ENCODE measurements at regions not wholly inside any gene's neighbourhood (a gene's known extent, or its start where the extent isn't known, plus 50 kb on each side); places are given as distances from the start of the nearest gene placed in this dataset.

DNA sequence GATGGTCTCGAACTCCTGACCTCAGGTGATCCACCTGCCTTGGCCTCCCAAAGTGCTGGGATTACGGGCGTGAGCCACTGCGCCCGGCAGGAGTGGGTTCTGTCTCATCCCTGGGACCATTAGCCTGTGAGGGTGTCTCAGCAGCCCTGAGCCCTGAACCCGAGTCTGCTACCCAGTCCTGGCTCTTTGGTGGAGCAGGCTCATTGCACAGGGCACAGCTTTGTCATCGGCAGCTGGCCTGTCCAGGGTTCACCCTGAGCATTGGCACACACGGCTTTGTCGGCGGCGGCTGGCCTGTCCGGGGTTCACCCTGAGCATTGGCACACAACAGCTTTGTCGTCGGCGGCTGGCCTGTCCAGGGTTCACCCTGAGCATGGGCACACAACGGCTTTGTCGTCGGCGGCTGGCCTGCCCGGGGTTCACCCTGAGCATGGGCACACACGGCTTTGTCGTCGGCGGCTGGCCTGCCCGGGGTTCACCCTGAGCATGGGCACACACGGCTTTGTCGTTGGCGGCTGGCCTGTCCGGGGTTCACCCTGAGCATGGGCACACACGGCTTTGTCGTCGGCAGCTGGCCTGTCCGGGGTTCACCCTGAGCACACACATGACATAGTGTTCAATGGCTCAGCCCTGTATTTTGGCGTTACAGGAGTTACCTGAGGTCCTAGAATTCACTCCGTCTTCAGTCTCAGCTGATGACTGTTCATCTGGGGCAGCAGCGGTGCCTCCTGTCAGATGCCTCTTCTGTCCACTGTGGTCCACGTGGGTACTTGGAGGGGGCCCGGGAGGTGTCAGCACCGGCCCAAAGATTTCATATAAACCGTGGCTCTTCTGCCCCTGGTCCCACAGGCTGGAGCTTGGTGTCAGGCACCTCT is 1082.5 kb downstream of the BRD1 start:
- DNase-seq = no peak

GRCh38 chr22:48744283-48744641 is 1083.4 kb downstream of the BRD1 start:
- no peak for DNase-seq

- DNase-seq = no peak
Measured at GRCh38 chr22:48743601-48744282, 1083.9 kb downstream of the BRD1 start.

- no peak for DNase-seq
Measured at GRCh38 chr22:48742556-48743343, 1084.9 kb downstream of the BRD1 start.

- no peak for DNase-seq
Measured at GRCh38 chr22:48742191-48742555, 1085.5 kb downstream of the BRD1 start.

GRCh38 chr22:48741540-48741939 is 1086.1 kb downstream of the BRD1 start:
- DNase-seq = no peak

DNA sequence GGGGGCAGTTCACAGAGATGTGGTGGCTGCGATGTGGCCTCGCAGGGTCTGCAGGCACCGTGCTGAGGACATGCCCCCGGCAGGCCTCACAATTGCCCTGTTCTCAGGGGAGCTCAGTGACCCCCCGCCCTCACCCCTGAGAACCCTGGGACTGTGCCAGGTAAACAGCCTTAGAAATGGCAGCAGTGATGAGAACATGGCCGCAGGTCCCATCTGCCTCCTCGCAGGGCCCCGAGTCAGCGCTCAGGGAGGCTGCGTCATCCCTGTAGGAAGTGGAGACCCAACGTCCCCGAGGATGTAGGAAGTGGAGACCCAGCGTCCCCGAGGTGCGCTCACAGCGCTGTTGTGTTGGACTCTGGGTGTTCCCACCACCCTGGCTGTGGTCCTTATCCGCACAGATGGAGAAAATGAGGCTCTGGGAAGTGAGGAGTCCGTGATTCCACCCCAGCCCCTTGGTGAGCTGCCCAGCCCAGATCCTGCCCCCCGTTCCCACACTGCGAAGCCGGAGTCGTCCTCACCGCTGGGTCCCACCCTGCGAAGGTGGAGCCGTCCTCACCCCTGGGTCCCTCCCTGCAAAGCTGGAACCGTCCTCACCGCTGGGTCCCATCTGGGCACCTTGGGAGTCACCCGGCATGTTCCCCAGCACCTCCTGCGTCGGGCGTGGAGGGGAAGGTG is 1086.8 kb downstream of the BRD1 start:
- no peak for DNase-seq

DNA sequence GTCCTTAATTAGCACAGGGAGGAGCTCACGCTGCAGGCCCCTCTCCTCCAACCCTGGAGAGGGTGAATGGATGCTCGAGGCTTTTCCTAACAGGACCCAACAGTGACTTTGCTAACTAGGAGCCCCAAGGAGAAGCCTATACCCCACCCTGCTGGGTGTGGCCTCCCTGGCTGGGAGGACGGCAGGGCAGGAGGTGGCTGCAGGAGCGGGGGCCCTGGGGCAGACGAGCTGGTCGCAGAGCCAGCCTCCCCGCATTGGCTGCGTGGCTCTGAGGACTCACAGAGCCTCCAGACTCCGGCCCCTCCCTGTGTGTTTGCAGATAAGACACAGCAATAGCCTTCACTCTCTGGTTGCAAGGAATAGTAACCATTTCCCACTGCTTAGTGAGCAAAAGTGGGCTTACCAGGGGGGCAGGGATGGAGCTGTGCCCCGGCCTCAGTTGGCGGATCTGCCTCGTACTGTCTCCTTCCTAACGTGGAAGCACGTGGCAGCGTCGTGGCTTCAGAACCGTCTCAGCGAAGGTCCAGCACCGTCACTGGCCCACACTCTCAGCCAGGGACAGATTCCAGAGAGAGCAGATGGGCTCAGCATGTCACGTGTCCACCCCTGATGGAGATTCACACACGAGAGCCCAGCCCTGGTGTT is 1087.5 kb downstream of the BRD1 start:
- no peak for DNase-seq

DNA sequence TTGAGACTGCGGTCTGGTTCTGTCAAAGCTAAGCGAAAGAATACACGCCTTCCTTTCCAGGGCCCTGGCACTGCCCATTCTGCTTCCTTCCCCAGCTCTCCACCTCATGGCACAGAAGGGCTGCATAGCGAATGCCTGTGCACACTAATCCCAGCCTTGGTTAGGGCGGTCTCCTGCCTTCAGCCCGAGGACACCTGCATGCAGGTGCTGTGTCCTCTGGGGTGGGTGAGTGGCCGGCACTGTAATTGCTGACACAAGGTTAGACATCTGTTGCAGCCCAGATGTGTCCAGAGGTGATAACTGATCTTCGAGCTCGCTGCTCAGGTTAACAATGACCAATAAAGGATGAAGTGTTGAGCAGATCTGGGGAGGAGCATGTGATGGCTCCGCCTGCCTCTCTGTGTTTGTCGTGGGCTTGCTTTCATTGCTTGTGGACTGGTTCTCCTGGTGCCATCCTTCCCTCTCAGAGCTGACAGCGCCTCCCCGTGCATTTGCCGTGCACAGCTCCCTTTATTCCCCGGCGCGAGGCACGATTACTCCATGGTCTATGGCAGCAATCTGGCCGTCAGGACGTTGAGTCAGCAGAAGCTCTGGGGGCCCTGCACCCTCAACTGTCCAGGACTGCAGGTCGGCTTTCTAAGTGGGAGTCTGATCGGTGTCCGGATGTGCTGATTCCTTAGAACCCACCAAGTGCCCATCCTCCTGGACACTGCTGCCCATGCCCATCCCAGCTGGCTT is 1088.2 kb downstream of the BRD1 start:
- no peak for DNase-seq

- DNase-seq = no peak
Measured at GRCh38 chr22:48738204-48738980, 1089.3 kb downstream of the BRD1 start.

- DNase-seq = no peak
Measured at GRCh38 chr22:48737461-48738203, 1090.0 kb downstream of the BRD1 start.

GRCh38 chr22:48736593-48737460 is 1090.8 kb downstream of the BRD1 start:
- no peak for DNase-seq

DNA sequence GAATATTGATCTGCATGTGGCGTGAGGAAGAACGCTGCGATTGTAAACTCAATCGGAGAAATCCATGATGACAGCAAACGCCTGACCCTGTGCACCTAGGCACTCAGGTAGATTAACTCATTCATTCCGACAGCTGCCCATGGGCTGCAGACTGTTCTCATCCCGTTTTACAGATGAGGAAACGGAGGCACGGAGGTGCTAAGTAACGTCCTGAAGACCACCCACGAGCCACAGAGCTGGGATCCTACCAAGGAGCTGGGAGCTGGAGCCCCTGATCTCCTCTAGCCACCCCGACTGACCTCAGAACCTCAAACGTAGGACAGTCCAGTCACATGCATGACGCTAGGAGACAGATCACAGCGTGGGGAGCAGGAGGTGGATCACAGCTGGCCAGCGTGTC is 1092.7 kb downstream of the BRD1 start:
- no peak for DNase-seq

GRCh38 chr22:48734359-48734758 is 1093.3 kb downstream of the BRD1 start:
- no peak for DNase-seq

DNA sequence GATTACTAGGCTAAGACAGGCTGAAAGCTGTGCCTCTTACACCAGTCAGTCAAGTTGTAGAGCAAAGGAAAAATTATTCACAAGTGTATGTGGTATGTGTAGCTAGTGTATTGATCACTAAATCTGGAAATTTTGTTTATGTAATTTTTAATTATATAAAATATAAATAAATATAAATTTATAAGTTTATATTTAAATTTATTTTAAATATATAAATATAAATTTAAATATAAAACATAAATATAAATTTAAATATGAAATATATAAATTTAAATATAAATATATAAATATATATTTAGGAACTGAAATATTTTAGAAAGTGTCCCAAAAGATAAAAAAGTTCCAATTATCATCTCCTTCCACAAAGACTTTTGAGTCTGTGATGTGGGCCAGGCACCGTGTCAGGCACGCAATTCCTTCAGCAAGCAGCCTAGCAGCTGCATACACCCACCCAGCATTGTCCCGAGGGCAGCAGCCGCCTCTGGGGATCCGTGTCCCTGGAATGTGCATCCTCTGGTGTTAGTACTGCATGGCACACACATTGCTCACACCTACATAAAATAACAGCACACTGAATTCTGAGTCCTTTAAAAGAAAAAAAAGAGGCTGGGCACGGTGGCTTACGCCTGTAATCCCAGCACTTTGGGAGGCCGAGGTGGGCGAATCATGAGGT is 1098.0 kb downstream of the BRD1 start:
- DNase-seq = no peak

GRCh38 chr22:48727454-48728058 is 1100.1 kb downstream of the BRD1 start:
- DNase-seq = no peak

- DNase-seq = no peak
Measured at GRCh38 chr22:48724899-48725298, 1102.8 kb downstream of the BRD1 start.

GRCh38 chr22:48722661-48723060 is 1105.0 kb downstream of the BRD1 start:
- no peak for DNase-seq
